ENCODE measurements at regions not wholly inside any gene's neighbourhood (a gene's known extent, or its start where the extent isn't known, plus 50 kb on each side); places are given as distances from the start of the nearest gene placed in this dataset.

GRCh38 chr1:199629624-199630023 is 397.9 kb upstream of the NR5A2 start:
- Histone ChIP-seq H3K79me2 (ENCODE audit: insufficient read depth, low read length) (no peaks in the 10 kb centered on the region), H3K4me2 (ENCODE audit: low read length) (no peak overlapping the region), H3K4me1 (ENCODE audit: insufficient read depth, low read length) (no peaks in the 10 kb centered on the region), H3K9me3 (ENCODE audit: insufficient read depth, low read depth, low read length) (no peaks in the 10 kb centered on the region), H3K4me3 (ENCODE audit: insufficient read depth, low read depth, low read length) (no peak overlapping the region), H2AFZ (ENCODE audit: low read depth, low read length) (no peak overlapping the region), H3K9ac (ENCODE audit: low read length) (no peak overlapping the region), H3K36me3 (ENCODE audit: insufficient read depth, low read length) (no peaks in the 10 kb centered on the region), H4K20me1 (ENCODE audit: insufficient read depth, low read length) (no peaks in the 10 kb centered on the region), H3K27ac (ENCODE audit: low read depth, low read length) (no peak overlapping the region), H3K27me3 (ENCODE audit: insufficient read depth, low read length) (no peaks in the 10 kb centered on the region)
- no peak for FAIRE-seq
- no peaks in the 10 kb centered on the region for H3K36me3 Mint-ChIP-seq (ENCODE audit: low read depth, unreplicated experiment)
- H3K27ac Mint-ChIP-seq (ENCODE audit: unreplicated experiment), result no peak overlapping the region
- H3K9me3 Mint-ChIP-seq (ENCODE audit: unreplicated experiment), result peaks cover 7% of the 10 kb centered on the region
- no peak for TF ChIP-seq CTCF (IDR thresholded peaks at IDR 0.05; ENCODE audit: insufficient read depth, low read depth, low read length)
- TF ChIP-seq EZH2 (IDR thresholded peaks at IDR 0.05; ENCODE audit: insufficient read depth, low read length), result no peak
- no peaks in the 10 kb centered on the region for H3K4me1 Mint-ChIP-seq (ENCODE audit: low read depth, unreplicated experiment)
- no peaks in the 10 kb centered on the region for H3K27me3 Mint-ChIP-seq (ENCODE audit: low read depth, unreplicated experiment)
- H3K4me3 Mint-ChIP-seq (ENCODE audit: unreplicated experiment), result no peak overlapping the region
- peak; percentile 23 for DNase-seq (ENCODE audit: low read depth)

- no peak for FAIRE-seq
- Mint-ChIP-seq H3K4me1 (ENCODE audit: low read depth, unreplicated experiment) (peaks cover 3% of the 10 kb centered on the region), H3K27ac (ENCODE audit: unreplicated experiment) (no peak overlapping the region), H3K9me3 (ENCODE audit: unreplicated experiment) (peaks cover 15% of the 10 kb centered on the region), H3K36me3 (ENCODE audit: low read depth, unreplicated experiment) (no peaks in the 10 kb centered on the region), H3K27me3 (ENCODE audit: low read depth, unreplicated experiment) (no peaks in the 10 kb centered on the region), H3K4me3 (ENCODE audit: unreplicated experiment) (no peak overlapping the region)
- Histone ChIP-seq H2AFZ (ENCODE audit: low read depth, low read length) (no peak overlapping the region), H3K9me3 (ENCODE audit: insufficient read depth, low read depth, low read length) (no peaks in the 10 kb centered on the region), H3K27me3 (ENCODE audit: insufficient read depth, low read length) (no peaks in the 10 kb centered on the region), H3K36me3 (ENCODE audit: insufficient read depth, low read length) (no peaks in the 10 kb centered on the region), H3K9ac (ENCODE audit: low read length) (no peak overlapping the region), H3K27ac (ENCODE audit: low read depth, low read length) (no peak overlapping the region), H3K79me2 (ENCODE audit: insufficient read depth, low read length) (no peaks in the 10 kb centered on the region), H3K4me3 (ENCODE audit: insufficient read depth, low read depth, low read length) (no peak overlapping the region), H4K20me1 (ENCODE audit: insufficient read depth, low read length) (no peaks in the 10 kb centered on the region), H3K4me1 (ENCODE audit: insufficient read depth, low read length) (no peaks in the 10 kb centered on the region), H3K4me2 (ENCODE audit: low read length) (no peak overlapping the region)
- no peak for DNase-seq (ENCODE audit: low read depth)
- TF ChIP-seq CTCF (IDR thresholded peaks at IDR 0.05; ENCODE audit: insufficient read depth, low read depth, low read length) (no peak), EZH2 (IDR thresholded peaks at IDR 0.05; ENCODE audit: insufficient read depth, low read length) (no peak)
Observed at GRCh38 chr1:199639453-199639852, 388.1 kb upstream of the NR5A2 start.

GRCh38 chr1:199641531-199641930 is 386.0 kb upstream of the NR5A2 start:
- no peaks in the 10 kb centered on the region for H3K4me1 ChIP-seq (ENCODE audit: insufficient read depth, low read length)
- TF ChIP-seq CTCF (IDR thresholded peaks at IDR 0.05; ENCODE audit: insufficient read depth, low read depth, low read length), result no peak
- TF ChIP-seq EZH2 (IDR thresholded peaks at IDR 0.05; ENCODE audit: insufficient read depth, low read length), result no peak
- Mint-ChIP-seq H3K27me3 (ENCODE audit: low read depth, unreplicated experiment) (no peaks in the 10 kb centered on the region), H3K27ac (ENCODE audit: unreplicated experiment) (no peak overlapping the region), H3K9me3 (ENCODE audit: unreplicated experiment) (peaks cover 4% of the 10 kb centered on the region), H3K4me1 (ENCODE audit: low read depth, unreplicated experiment) (peaks cover 3% of the 10 kb centered on the region), H3K36me3 (ENCODE audit: low read depth, unreplicated experiment) (no peaks in the 10 kb centered on the region), H3K4me3 (ENCODE audit: unreplicated experiment) (no peak overlapping the region)
- no peaks in the 10 kb centered on the region for H4K20me1 ChIP-seq (ENCODE audit: insufficient read depth, low read length)
- no peak overlapping the region for H3K9ac ChIP-seq (ENCODE audit: low read length)
- H3K36me3 ChIP-seq (ENCODE audit: insufficient read depth, low read length), result no peaks in the 10 kb centered on the region
- no peaks in the 10 kb centered on the region for H3K79me2 ChIP-seq (ENCODE audit: insufficient read depth, low read length)
- no peaks in the 10 kb centered on the region for H3K27me3 ChIP-seq (ENCODE audit: insufficient read depth, low read length)
- DNase-seq (ENCODE audit: low read depth), result no peak
- H3K9me3 ChIP-seq (ENCODE audit: insufficient read depth, low read depth, low read length), result no peaks in the 10 kb centered on the region
- no peak overlapping the region for H3K4me3 ChIP-seq (ENCODE audit: insufficient read depth, low read depth, low read length)
- H3K4me2 ChIP-seq (ENCODE audit: low read length), result no peak overlapping the region
- FAIRE-seq, result no peak
- no peak overlapping the region for H2AFZ ChIP-seq (ENCODE audit: low read depth, low read length)
- H3K27ac ChIP-seq (ENCODE audit: low read depth, low read length), result no peak overlapping the region

Measured in astrocyte (in vitro differentiated cells and primary cell).